NT2/D1 (cell line): ENCODE measurements at regions not wholly inside any gene's neighbourhood (a gene's known extent, or its start where the extent isn't known, plus 50 kb on each side); places are given as distances from the start of the nearest gene placed in this dataset.

Source experiments
- SUZ12 ChIP-seq: IDR thresholded peaks from 2 replicates; pipeline ENCODE4 v1.6.1; 2011; ENCODE audit not compliant: insufficient read length, insufficient read depth; ENCODE audit errors: extremely low read depth
- YY1 ChIP-seq: IDR thresholded peaks from 2 replicates; pipeline ENCODE4 v1.6.1; 2011; ENCODE audit not compliant: insufficient read length, insufficient read depth
- ZNF274 ChIP-seq: IDR thresholded peaks from 2 replicates; pipeline ENCODE4 v1.6.1; 2011; ENCODE audit warnings: mild to moderate bottlenecking, low read depth, low read length

GRCh38 chr12:11992515-11992914 lies 78.2 kb upstream of the BCL2L14 start:
- TF ChIP-seq ZNF274, result no peak
- no peak for TF ChIP-seq YY1
- no peak for TF ChIP-seq SUZ12
